Lower leg skin (tissue), 4 donors: ENCODE measurements at regions not wholly inside any gene's neighbourhood (a gene's known extent, or its start where the extent isn't known, plus 50 kb on each side); places are given as distances from the start of the nearest gene placed in this dataset.
A peak's percentile ranks its signal among the peaks of the same experiment; 100 is the strongest.
"Not testable (repeated sequence)": the region's sequence is repeated elsewhere in the genome, so short reads cannot be mapped to it uniquely, and the experiment has no call there.

Experiments
- DNase-seq, 2 donors: peaks; one replicate each; pipeline ENCODE4 v3.0.0-alpha.2; 2019; ENCODE audit warnings: low spot score in 2 of 2
- H3K4me3 ChIP-seq: fragments of 200-600 bp; sonication (generic); 2 replicates; pipeline ENCODE4 v1.5.1; 2017; ENCODE audit warnings: mild to moderate bottlenecking, low read depth; ENCODE audit not compliant: poor library complexity, severe bottlenecking
- POLR2A ChIP-seq, 2 donors: fragments of 450-650 bp; IDR thresholded peaks; one replicate each; pipeline ENCODE4 v1.6.1; 2016 to 2017; ENCODE audit warnings: antibody characterized with exemption in 2 of 2, mild to moderate bottlenecking in 1 of 2, moderate library complexity in 1 of 2
- WGBS, 2 donors: methylation state at CpG; one replicate each; pipeline ENCODE4 v1.1.5; 2018; 5-methylcytosine and 5-hydroxymethylcytosine counted together
- intact Hi-C: fragments of 100-400 bp; cut with DNase I; formaldehyde crosslinking; loops from one replicate; pipeline ENCODE4 v1.15.0; 2023; ENCODE audit warnings: low total_unique reads
- TF ChIP-seq, protein P1 (sequence below), 3 donors: fragments of 450-650 bp; IDR thresholded peaks; one replicate each; pipeline ENCODE4 v1.5.1; 2016; ENCODE audit warnings: antibody characterized with exemption in 3 of 3, mild to moderate bottlenecking in 3 of 3, moderate library complexity in 2 of 3

DNA sequence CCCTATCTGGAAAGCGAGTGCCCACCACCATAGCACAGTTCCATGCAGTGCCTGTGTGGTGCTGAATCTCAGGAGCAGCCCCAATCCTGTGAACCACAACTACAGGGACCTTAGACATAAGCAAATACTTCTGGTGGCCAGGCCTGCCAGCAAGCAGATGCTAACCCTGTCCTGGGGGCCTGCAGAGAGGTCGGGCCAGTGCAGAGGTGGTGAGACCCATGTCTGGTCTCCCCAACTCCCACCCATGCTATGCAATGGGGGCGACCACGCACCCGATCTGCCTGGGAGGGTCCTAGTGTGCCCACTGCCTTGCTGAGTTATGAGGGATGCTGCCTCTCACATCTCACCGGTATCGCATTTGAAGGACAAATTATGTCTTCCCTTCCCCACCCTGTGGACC lies 151.6 kb upstream of the ZNF337 start:
- no peak overlapping the region for H3K4me3 ChIP-seq
- intact Hi-C loops, result no loop called here
- no peak for DNase-seq
- TF ChIP-seq, protein P1, sequence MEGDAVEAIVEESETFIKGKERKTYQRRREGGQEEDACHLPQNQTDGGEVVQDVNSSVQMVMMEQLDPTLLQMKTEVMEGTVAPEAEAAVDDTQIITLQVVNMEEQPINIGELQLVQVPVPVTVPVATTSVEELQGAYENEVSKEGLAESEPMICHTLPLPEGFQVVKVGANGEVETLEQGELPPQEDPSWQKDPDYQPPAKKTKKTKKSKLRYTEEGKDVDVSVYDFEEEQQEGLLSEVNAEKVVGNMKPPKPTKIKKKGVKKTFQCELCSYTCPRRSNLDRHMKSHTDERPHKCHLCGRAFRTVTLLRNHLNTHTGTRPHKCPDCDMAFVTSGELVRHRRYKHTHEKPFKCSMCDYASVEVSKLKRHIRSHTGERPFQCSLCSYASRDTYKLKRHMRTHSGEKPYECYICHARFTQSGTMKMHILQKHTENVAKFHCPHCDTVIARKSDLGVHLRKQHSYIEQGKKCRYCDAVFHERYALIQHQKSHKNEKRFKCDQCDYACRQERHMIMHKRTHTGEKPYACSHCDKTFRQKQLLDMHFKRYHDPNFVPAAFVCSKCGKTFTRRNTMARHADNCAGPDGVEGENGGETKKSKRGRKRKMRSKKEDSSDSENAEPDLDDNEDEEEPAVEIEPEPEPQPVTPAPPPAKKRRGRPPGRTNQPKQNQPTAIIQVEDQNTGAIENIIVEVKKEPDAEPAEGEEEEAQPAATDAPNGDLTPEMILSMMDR (IDR thresholded peaks at IDR 0.05), result no peak
- no peak for TF ChIP-seq POLR2A (IDR thresholded peaks at IDR 0.05)
- WGBS, 2 donors, result 91 to 98% methylated on average over 7 of the region's 7 CpGs

DNA sequence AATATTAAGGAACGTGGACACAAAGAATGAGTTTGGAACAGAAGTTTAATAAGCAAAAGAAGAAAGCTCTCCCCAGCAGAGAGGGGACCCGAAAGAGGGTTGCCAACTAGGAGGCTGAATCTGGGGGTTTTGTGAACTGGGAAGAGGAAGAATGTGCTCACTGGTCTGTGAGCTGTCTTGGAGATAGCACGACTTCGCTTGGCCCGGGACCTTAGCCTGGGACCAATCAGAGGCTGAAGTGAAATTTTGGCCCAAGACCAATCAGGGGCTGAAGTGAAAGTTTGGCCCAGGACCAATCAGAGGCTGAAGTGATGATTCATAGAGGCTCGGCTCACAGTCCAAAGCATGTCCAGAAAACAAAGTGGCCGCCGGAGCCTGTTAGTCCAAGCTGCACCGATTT lies 148.0 kb upstream of the ZNF337 start:
- H3K4me3 ChIP-seq, intact Hi-C loops, DNase-seq: not testable (repeated sequence)
- no CpG with 5 or more reads among the region's 9 CpGs for WGBS, 2 donors

DNA sequence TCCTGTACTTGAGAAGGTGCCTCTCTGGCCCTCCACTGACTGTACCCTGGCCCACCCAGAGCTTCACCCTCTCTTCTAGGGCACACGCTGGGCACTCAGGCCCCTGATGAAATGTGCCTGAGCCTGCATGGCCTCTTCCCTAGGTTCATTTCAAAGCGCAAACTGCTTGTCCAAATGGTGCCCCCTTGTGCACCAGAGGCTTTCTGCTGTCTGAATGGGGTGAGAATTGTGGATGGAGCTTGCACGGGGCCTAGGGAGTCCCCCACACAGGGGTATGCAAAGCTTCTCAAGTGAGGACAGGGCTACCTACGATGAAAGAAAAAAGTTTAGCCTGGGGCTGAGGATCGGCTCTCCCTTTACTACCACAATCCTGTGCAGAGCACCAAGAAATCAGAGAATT lies 116.9 kb upstream of the ZNF337 start:
- intact Hi-C loops, H3K4me3 ChIP-seq: not testable (repeated sequence)
- no CpG with 5 or more reads among the region's 5 CpGs for WGBS, 2 donors

DNA sequence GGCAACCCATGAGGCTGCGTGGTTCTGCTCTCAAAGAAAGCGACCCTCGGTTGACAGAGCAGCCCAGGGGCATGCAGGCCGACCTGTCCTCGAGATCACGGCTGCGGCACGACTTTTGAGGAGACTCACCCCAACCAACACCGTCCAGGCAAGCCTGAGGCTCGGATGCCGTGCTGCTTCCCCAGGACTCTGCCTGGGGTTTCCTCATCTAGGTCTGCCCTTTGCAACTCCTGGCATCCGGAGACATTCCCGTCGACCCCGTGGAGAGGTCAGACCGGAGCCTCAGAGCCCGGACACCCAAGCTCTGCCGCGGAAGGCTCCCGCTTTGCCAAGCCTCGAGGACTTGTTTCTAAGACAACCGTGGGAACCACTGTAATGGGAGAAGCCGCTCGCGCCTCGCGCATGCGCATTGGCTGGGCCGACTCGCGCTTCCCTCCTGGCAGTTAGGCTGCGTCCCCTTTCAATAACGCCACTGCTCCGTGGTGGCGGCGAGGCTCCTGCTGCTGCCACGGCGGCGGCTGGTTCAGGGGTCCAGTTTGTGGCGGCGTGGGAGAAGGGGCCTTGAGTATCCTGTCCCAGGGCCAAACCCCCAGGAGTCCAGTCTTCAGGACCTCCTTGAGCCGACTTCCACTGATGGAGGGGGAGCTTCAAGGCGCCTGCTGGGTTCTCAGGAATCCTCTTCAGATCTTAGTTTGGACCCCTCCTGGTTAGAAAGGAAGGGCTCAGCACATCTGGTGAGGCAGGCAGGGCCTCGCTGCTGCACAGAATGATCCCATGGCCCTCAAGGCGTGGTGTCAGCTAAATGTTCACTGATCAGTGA lies 101.7 kb upstream of the ZNF337 start:
- DNase-seq, intact Hi-C loops, H3K4me3 ChIP-seq: not testable (repeated sequence)
- no CpG with 5 or more reads among the region's 45 CpGs for WGBS, 2 donors

More for the DNA sequence above, 116.9 kb upstream of the ZNF337 start:
- not testable (repeated sequence) for DNase-seq

DNA sequence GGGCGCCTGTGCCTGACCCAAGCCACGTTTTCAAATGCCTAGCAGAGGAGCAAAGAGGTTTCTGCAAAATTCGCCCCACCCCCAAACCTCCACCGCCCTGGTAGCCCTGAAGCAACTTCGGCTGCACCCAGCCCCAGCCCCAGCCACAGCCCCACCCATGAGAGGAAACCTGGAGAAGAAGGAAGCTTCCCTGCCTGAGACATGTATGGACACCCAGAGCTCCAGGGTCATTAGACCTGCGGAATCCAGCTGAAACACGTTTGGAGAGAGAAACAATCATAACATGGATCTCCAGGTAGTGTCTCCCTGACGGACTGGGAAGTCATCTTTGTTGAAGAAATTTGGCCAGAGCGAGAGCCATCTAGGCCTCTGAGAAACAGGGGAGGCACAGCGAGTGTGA lies 100.4 kb upstream of the ZNF337 start:
- WGBS, 2 donors, result no CpG with 5 or more reads among the region's 10 CpGs
- intact Hi-C loops, H3K4me3 ChIP-seq, DNase-seq: not testable (repeated sequence)

DNA sequence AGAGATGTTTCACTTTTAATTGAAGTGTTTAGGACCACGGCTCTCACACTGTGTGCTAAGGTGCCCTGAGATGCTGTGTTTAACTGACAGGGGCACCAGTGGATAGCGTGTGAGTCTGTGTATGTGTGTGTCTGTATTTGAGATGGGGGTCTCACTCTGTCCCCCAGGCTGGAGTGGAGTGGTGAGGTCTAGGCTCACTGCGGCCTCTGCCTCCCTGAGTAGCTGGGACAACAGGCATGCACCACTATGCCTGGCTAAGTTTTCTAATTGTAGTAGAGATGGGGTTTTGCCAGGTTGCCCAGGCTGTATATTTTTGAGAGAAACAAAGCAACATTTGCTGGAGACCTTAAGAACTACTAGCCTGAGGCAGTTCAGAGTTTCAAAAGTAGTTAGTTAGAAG lies 80.6 kb upstream of the ZNF337 start:
- H3K4me3 ChIP-seq, intact Hi-C loops: not testable (repeated sequence)
- 84 to 88% methylated on average over 3 of the region's 3 CpGs for WGBS, 2 donors
- peak in 1 of 2 donors; percentile 67 for DNase-seq

DNA sequence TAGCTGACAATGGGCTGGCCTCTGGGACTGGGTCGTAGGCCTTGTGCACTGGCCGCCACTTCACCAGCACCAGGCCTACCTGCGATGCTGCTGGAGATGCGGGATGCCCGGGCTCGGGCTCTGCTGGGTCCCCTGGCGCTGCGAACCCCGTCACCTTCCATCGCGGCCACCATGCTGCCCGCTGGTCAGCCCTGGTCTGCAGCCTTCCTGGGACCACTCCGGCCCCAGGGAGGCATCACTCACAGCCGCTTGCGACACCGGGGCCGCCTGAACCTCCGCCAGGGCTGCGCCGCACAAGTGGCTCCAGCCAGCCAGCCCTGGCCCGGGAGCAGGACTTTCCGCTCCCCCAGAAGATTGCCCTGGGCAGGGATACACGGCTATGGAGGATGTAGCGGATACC lies 78.1 kb upstream of the ZNF337 start:
- peak in 1 of 2 donors; percentile 79 for DNase-seq
- H3K4me3 ChIP-seq, intact Hi-C loops: not testable (repeated sequence)
- 88 to 92% methylated on average over 23 to 24 of the region's 24 CpGs for WGBS, 2 donors

DNA sequence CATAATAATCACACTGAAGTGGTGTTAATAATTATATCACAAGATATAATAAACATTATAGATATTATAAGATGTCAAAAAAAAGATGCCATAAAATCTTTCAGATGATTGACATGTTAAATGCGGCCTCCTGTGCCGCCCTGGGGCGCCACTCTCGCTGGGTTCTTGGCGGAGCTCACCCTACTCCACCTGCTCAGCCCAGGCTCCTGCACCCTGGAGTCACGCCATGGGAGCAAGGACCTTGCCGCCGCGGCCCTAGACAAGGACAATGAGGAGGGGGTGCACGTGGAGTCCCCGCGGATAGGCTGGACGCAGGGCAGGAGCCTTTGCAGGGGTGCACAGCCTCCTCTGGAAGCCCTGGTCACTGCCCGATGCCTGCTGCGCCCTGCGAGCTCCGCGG lies 77.5 kb upstream of the ZNF337 start:
- DNase-seq, result peak in 1 of 2 donors; percentile 73
- intact Hi-C loops, H3K4me3 ChIP-seq: not testable (repeated sequence)
- 81 to 89% methylated on average over 13 to 18 of the region's 18 CpGs for WGBS, 2 donors

DNA sequence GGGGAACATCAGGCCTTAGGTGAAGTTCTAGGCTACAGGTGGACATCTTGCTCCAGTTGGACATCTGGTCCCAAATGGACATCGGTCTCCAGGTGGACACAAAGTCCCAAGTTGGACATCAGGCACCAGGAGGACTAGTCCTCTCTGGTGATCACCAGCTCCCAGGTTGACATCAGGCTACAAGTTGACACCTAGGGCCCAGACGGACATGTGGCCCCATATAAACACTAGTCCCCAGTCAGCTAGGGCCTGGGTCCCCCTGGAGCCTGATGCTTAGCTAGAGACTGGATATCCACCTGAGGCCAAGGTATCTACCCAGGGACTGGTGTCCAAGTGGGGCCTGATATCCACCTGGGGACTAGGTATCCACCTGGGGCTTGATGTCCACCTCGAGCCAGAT lies 75.8 kb upstream of the ZNF337 start:
- H3K4me3 ChIP-seq, intact Hi-C loops: not testable (repeated sequence)
- DNase-seq, result peak in 1 of 2 donors; percentile 53
- WGBS, 2 donors, result 90 to 93% methylated on average over 3 of the region's 3 CpGs

DNA sequence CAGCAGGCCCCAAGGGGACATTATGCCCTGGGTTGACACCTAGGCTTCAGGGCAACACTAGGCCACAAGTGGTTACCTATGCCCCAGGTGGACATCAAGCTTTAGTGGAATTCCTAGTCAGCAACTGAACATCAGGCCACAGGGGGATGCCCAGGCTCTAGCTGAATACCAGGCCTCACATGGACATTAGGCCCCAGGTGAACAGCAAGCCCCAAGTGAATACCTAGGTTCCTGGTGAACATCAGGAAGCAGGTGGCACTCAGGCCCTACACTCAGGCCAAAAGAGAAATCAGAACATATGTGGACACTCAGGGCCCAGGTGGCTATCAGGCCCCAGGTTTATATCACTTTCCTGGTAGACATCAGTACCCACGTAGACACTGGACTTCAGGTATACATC lies 75.2 kb upstream of the ZNF337 start:
- DNase-seq, result peak in 1 of 2 donors; percentile 54
- intact Hi-C loops, H3K4me3 ChIP-seq: not testable (repeated sequence)
- 83 to 86% methylated on average over 1 of the region's 1 CpG for WGBS, 2 donors
